Progenitor cell of endocrine pancreas (in vitro differentiated cells): ENCODE measurements at regions not wholly inside any gene's neighbourhood (a gene's known extent, or its start where the extent isn't known, plus 50 kb on each side); places are given as distances from the start of the nearest gene placed in this dataset.

Source experiments
- DNase-seq: peaks from one replicate; pipeline ENCODE4 v3.0.0; 2021; ENCODE audit warnings: low spot score; ENCODE audit not compliant: unreplicated experiment
- H3K27ac Mint-ChIP-seq: 2 replicates; pipeline ENCODE4 v1.8.0; 2021; ENCODE audit warnings: mild to moderate bottlenecking, moderate library complexity, mixed read lengths
- H3K27me3 Mint-ChIP-seq: 2 replicates; pipeline ENCODE4 v1.8.0; 2021; ENCODE audit warnings: mixed read lengths
- H3K36me3 Mint-ChIP-seq: 2 replicates; pipeline ENCODE4 v1.8.0; 2022; ENCODE audit warnings: mixed read lengths; ENCODE audit not compliant: insufficient read depth
- H3K4me1 Mint-ChIP-seq: 2 replicates; pipeline ENCODE4 v1.8.0; 2021; ENCODE audit warnings: low read depth, mixed read lengths
- H3K4me3 Mint-ChIP-seq: 2 replicates; pipeline ENCODE4 v1.8.0; 2021; ENCODE audit warnings: low read depth, mild to moderate bottlenecking, moderate library complexity, mixed read lengths
- H3K9me3 Mint-ChIP-seq: 2 replicates; pipeline ENCODE4 v1.8.0; 2021; ENCODE audit warnings: low read depth, mixed read lengths
- CTCF ChIP-seq: fragments of 200-600 bp; sonication (generic); IDR thresholded peaks from one replicate; pipeline ENCODE4 v1.5.0; 2021; ENCODE audit warnings: antibody characterized with exemption, mild to moderate bottlenecking; ENCODE audit not compliant: unreplicated experiment

- H3K27me3 Mint-ChIP-seq, result peaks cover 19% of the 10 kb centered on the region
- H3K4me3 Mint-ChIP-seq, result no peak overlapping the region
- no peak for DNase-seq
- no peak overlapping the region for H3K27ac Mint-ChIP-seq
- H3K9me3 Mint-ChIP-seq, result no peaks in the 10 kb centered on the region
- H3K36me3 Mint-ChIP-seq, result no peaks in the 10 kb centered on the region
- no peaks in the 10 kb centered on the region for H3K4me1 Mint-ChIP-seq
- TF ChIP-seq CTCF, result no peak
Measured at GRCh38 chr2:239605976-239606375, 205.2 kb upstream of the HDAC4 start.

- Mint-ChIP-seq H3K9me3 (no peaks in the 10 kb centered on the region), H3K27me3 (peaks cover 19% of the 10 kb centered on the region)
Measured at GRCh38 chr2:239605409-239605808, 204.6 kb upstream of the HDAC4 start.

GRCh38 chr2:239604861-239605260 is 204.0 kb upstream of the HDAC4 start:
- H3K27me3 Mint-ChIP-seq, result peaks cover 20% of the 10 kb centered on the region
- no peaks in the 10 kb centered on the region for H3K36me3 Mint-ChIP-seq
- H3K27ac Mint-ChIP-seq, result no peak overlapping the region
- no peaks in the 10 kb centered on the region for H3K4me1 Mint-ChIP-seq
- no peak for DNase-seq
- no peak for TF ChIP-seq CTCF
- H3K9me3 Mint-ChIP-seq, result no peaks in the 10 kb centered on the region
- H3K4me3 Mint-ChIP-seq, result no peak overlapping the region

More at GRCh38 chr2:239605409-239605808, 204.6 kb upstream of the HDAC4 start:
- Mint-ChIP-seq H3K4me1 (no peaks in the 10 kb centered on the region), H3K4me3 (no peak overlapping the region), H3K27ac (no peak overlapping the region), H3K36me3 (no peaks in the 10 kb centered on the region)
- DNase-seq, result no peak
- TF ChIP-seq CTCF, result no peak

GRCh38 chr2:239603411-239604356 is 202.9 kb upstream of the HDAC4 start:
- H3K27ac Mint-ChIP-seq, result no peak overlapping the region
- H3K9me3 Mint-ChIP-seq, result no peaks in the 10 kb centered on the region
- no peak overlapping the region for H3K4me3 Mint-ChIP-seq
- no peaks in the 10 kb centered on the region for H3K4me1 Mint-ChIP-seq
- H3K36me3 Mint-ChIP-seq, result no peaks in the 10 kb centered on the region
- no peak for TF ChIP-seq CTCF
- no peak for DNase-seq
- peaks cover 21% of the 10 kb centered on the region for H3K27me3 Mint-ChIP-seq

GRCh38 chr2:239602290-239603282 is 201.8 kb upstream of the HDAC4 start:
- Mint-ChIP-seq H3K4me3 (no peak overlapping the region), H3K27me3 (peaks cover 22% of the 10 kb centered on the region), H3K36me3 (no peaks in the 10 kb centered on the region), H3K27ac (no peak overlapping the region), H3K9me3 (no peaks in the 10 kb centered on the region), H3K4me1 (no peaks in the 10 kb centered on the region)
- no peak for TF ChIP-seq CTCF
- peak; percentile 5 for DNase-seq
